ENCODE measurements at regions not wholly inside any gene's neighbourhood (a gene's known extent, or its start where the extent isn't known, plus 50 kb on each side); places are given as distances from the start of the nearest gene placed in this dataset.

GRCh38 chr6:22784601-22785410, 215.4 kb downstream of the HDGFL1 start:
- TF ChIP-seq CTCF (IDR thresholded peaks at IDR 0.05; ENCODE audit: borderline replicate concordance, extremely low read depth, low read length, poor library complexity, severe bottlenecking) (no peak), EZH2 (IDR thresholded peaks at IDR 0.05; ENCODE audit: borderline replicate concordance, low read depth, low read length, severe bottlenecking) (no peak)

All from DND-41 (cell line).